ENCODE measurements at regions not wholly inside any gene's neighbourhood (a gene's known extent, or its start where the extent isn't known, plus 50 kb on each side); places are given as distances from the start of the nearest gene placed in this dataset.

- Histone ChIP-seq H3K9me3 (no peaks in the 10 kb centered on the region), H3K36me3 (no peaks in the 10 kb centered on the region), H3K27ac (no peak overlapping the region), H3K4me3 (no peak overlapping the region), H3K4me1 (no peaks in the 10 kb centered on the region), H3K27me3 (no peaks in the 10 kb centered on the region)
- TF ChIP-seq EP300 (IDR thresholded peaks at IDR 0.05), result no peak
- TF ChIP-seq CTCF (IDR thresholded peaks at IDR 0.05), result no peak
- no peak for TF ChIP-seq POLR2A (IDR thresholded peaks at IDR 0.05)
- DNase-seq (ENCODE audit: low spot score in 2 of 2), result no peak
These were observed 1134.9 kb upstream of the LRRN3 start for GRCh38 chr7:109955986-109956385.

GRCh38 chr7:109956916-109957315 lies 1134.0 kb upstream of the LRRN3 start:
- no peaks in the 10 kb centered on the region for H3K36me3 ChIP-seq
- no peak overlapping the region for H3K4me3 ChIP-seq
- DNase-seq (ENCODE audit: low spot score in 2 of 2), result no peak
- no peaks in the 10 kb centered on the region for H3K9me3 ChIP-seq
- H3K4me1 ChIP-seq, result no peaks in the 10 kb centered on the region
- H3K27ac ChIP-seq, result no peak overlapping the region
- TF ChIP-seq CTCF (IDR thresholded peaks at IDR 0.05), result no peak
- no peak for TF ChIP-seq EP300 (IDR thresholded peaks at IDR 0.05)
- TF ChIP-seq POLR2A (IDR thresholded peaks at IDR 0.05), result no peak
- no peaks in the 10 kb centered on the region for H3K27me3 ChIP-seq

GRCh38 chr7:109963741-109964140 lies 1127.2 kb upstream of the LRRN3 start:
- 93 to 95% methylated on average over 3 of the region's 3 CpGs for WGBS, 2 donors
- no peaks in the 10 kb centered on the region for H3K9me3 ChIP-seq
- no peak overlapping the region for H3K4me3 ChIP-seq

GRCh38 chr7:109964780-109965179 lies 1126.1 kb upstream of the LRRN3 start:
- no peak overlapping the region for H3K4me3 ChIP-seq
- no peaks in the 10 kb centered on the region for H3K27me3 ChIP-seq
- H3K4me1 ChIP-seq, result no peaks in the 10 kb centered on the region
- no peaks in the 10 kb centered on the region for H3K36me3 ChIP-seq
- WGBS, 2 donors, result 83 to 92% methylated on average over 2 of the region's 2 CpGs
- no peak for DNase-seq (ENCODE audit: low spot score in 2 of 2)
- TF ChIP-seq CTCF (IDR thresholded peaks at IDR 0.05), result no peak
- no peaks in the 10 kb centered on the region for H3K9me3 ChIP-seq
- H3K27ac ChIP-seq, result no peak overlapping the region

More at GRCh38 chr7:109963741-109964140, 1127.2 kb upstream of the LRRN3 start:
- Histone ChIP-seq H3K27ac (no peak overlapping the region), H3K27me3 (no peaks in the 10 kb centered on the region), H3K4me1 (no peaks in the 10 kb centered on the region), H3K36me3 (no peaks in the 10 kb centered on the region)
- TF ChIP-seq CTCF (IDR thresholded peaks at IDR 0.05), result no peak
- TF ChIP-seq EP300 (IDR thresholded peaks at IDR 0.05), result no peak
- no peak for TF ChIP-seq POLR2A (IDR thresholded peaks at IDR 0.05)
- DNase-seq (ENCODE audit: low spot score in 2 of 2), result no peak

- Histone ChIP-seq H3K9me3 (peaks cover 0 to 8% (median 0%) of the 10 kb centered on the region in 4 donors), H3K36me3 (no peaks in the 10 kb centered on the region), H3K4me3 (no peak overlapping the region), H3K27me3 (no peaks in the 10 kb centered on the region), H3K4me1 (no peaks in the 10 kb centered on the region), H3K27ac (no peak overlapping the region)
- TF ChIP-seq EP300 (IDR thresholded peaks at IDR 0.05) (no peak), CTCF (IDR thresholded peaks at IDR 0.05) (no peak)
- DNase-seq (ENCODE audit: low spot score in 2 of 2), result no peak
These were observed 1123.5 kb upstream of the LRRN3 start for GRCh38 chr7:109967406-109967805.
